Peyer's patch (tissue), 4 donors: ENCODE measurements at regions not wholly inside any gene's neighbourhood (a gene's known extent, or its start where the extent isn't known, plus 50 kb on each side); places are given as distances from the start of the nearest gene placed in this dataset.

Source experiments
- DNase-seq, 3 donors: peaks; one replicate each; pipeline ENCODE4 v3.0.0-alpha.2; 2017 to 2019
- H3K27ac ChIP-seq, 4 donors: fragments of 200-600 bp; sonication (generic); one replicate each; pipeline ENCODE4 v1.5.1; 2016 to 2019
- H3K27me3 ChIP-seq, 2 donors: fragments of 200-600 bp; sonication (generic); one replicate each; pipeline ENCODE4 v1.5.1; 2019
- H3K36me3 ChIP-seq, 3 donors: fragments of 200-600 bp; sonication (generic); one replicate each; pipeline ENCODE4 v1.5.1; 2016 to 2019
- H3K4me1 ChIP-seq, 4 donors: fragments of 200-600 bp; sonication (generic); one replicate each; pipeline ENCODE4 v1.5.1; 2016 to 2019
- H3K4me3 ChIP-seq, 4 donors: fragments of 200-600 bp; sonication (generic); 1 replicate in 3 of 4; 2 replicates in 1 of 4; pipeline ENCODE4 v1.5.1; 2016 to 2019; ENCODE audit warnings: mild to moderate bottlenecking in 1 of 4
- H3K9me3 ChIP-seq, 4 donors: fragments of 200-600 bp; sonication (generic); one replicate each; pipeline ENCODE4 v1.5.1; 2016 to 2019; ENCODE audit warnings: mild to moderate bottlenecking in 1 of 4
- CTCF ChIP-seq, 6 experiments: fragments of 450-650 bp in 4 of 6; fragments of 200-600 bp in 2 of 6; sonication (generic) in 1 of 6; IDR thresholded peaks; one replicate each; pipeline ENCODE4 v1.5.1; 2017 to 2019; ENCODE audit warnings: antibody characterized with exemption in 6 of 6, mild to moderate bottlenecking in 3 of 6, moderate library complexity in 1 of 6
- POLR2A ChIP-seq, 2 donors: fragments of 450-650 bp; IDR thresholded peaks; one replicate each; pipeline ENCODE4 v1.5.1; 2017; ENCODE audit warnings: antibody characterized with exemption in 2 of 2, mild to moderate bottlenecking in 2 of 2, moderate library complexity in 2 of 2

GRCh38 chr21:41579692-41580091, 71.7 kb upstream of the TMPRSS2 start:
- no peaks in the 10 kb centered on the region for H3K36me3 ChIP-seq
- peaks cover 0 to 6% (median 0%) of the 10 kb centered on the region in 4 donors for H3K9me3 ChIP-seq
- H3K4me1 ChIP-seq: peaks cover 0 to 44% (median 0%) of the 10 kb centered on the region in 4 donors
- TF ChIP-seq CTCF (IDR thresholded peaks at IDR 0.05): no peak
- peak; percentile 50 to 73 for TF ChIP-seq POLR2A (IDR thresholded peaks at IDR 0.05)
- peak overlapping the region in 1 of 4 donors; percentile 31 for H3K4me3 ChIP-seq
- H3K27ac ChIP-seq: peak overlapping the region in 3 of 4 donors; percentile 81 to 93 (median 90)
- no peaks in the 10 kb centered on the region for H3K27me3 ChIP-seq
- peak in 1 of 3 donors; percentile 85 for DNase-seq

DNA sequence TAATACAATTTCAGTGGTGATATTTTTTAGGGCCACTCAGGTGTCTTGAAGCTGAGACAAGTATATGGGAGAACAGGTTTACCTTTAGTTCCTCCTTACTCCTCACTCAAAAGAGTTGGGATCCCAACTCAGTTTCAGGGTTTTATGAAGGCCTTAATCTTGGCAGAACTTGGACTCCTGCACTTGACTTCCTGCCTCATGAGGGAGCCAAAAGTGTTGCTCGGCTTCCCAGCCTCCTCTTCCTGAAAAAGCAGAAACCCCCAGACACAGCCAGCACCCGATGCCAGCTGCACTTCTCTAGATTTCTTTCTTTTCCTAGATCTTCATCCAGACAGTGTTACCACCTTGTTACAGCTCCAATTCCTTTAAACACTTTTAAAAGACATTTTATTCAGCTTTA, 70.8 kb upstream of the TMPRSS2 start:
- Histone ChIP-seq H3K27me3 (no peaks in the 10 kb centered on the region), H3K27ac (peak overlapping the region in 3 of 4 donors; percentile 81 to 93 (median 90)), H3K4me3 (no peak overlapping the region), H3K9me3 (peaks cover 0 to 6% (median 0%) of the 10 kb centered on the region in 4 donors), H3K4me1 (peaks cover 0 to 45% (median under 1%) of the 10 kb centered on the region in 4 donors), H3K36me3 (no peaks in the 10 kb centered on the region)
- TF ChIP-seq CTCF (IDR thresholded peaks at IDR 0.05) (peak in 2 of 6 experiments; percentile 3 to 32), POLR2A (IDR thresholded peaks at IDR 0.05) (no peak)
- peak in 1 of 3 donors; percentile 48 for DNase-seq

GRCh38 chr21:41578083-41578482, 70.1 kb upstream of the TMPRSS2 start:
- DNase-seq: no peak
- TF ChIP-seq CTCF (IDR thresholded peaks at IDR 0.05): no peak
- TF ChIP-seq POLR2A (IDR thresholded peaks at IDR 0.05): no peak

DNA sequence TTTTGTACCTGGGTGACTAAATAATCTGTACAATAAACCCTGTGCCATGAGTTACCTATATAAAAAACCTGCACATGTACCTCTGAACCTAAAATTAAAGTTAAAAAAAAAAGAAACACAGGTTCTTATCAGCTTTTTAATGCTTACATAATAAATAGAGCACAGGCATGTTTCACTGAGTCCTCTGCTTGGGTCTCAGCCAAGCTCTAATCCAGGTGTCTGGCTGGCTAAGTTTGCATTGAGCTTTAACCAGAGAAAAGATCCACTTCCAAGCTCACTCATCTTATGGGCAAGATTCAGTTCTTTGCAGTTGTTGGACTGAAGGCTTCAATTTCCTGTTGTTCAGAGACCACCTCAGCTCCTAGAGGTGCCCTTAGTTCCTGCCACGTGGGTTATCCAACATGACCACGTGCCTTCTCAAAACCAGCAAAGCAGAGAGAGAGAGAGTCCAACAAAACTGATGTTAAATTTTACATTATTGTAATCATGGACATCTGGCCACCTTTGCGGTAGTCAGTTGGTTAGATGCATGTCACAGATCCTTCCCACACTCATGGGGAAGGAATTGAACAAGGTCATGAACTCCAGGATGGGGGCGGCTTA, 68.2 kb upstream of the TMPRSS2 start:
- TF ChIP-seq CTCF (IDR thresholded peaks at IDR 0.05) (no peak), POLR2A (IDR thresholded peaks at IDR 0.05) (no peak)
- no peaks in the 10 kb centered on the region for H3K27me3 ChIP-seq
- H3K36me3 ChIP-seq: no peaks in the 10 kb centered on the region
- peak overlapping the region in 1 of 4 donors; percentile 84 for H3K27ac ChIP-seq
- peaks cover 0 to 28% (median 1%) of the 10 kb centered on the region in 4 donors for H3K4me1 ChIP-seq
- peaks cover 0 to 6% (median 2%) of the 10 kb centered on the region in 4 donors for H3K9me3 ChIP-seq
- H3K4me3 ChIP-seq: no peak overlapping the region
- no peak for DNase-seq

More at GRCh38 chr21:41578083-41578482, 70.1 kb upstream of the TMPRSS2 start:
- peaks cover 0 to 6% (median 0%) of the 10 kb centered on the region in 4 donors for H3K9me3 ChIP-seq
- peak overlapping the region in 3 of 4 donors; percentile 81 to 93 (median 90) for H3K27ac ChIP-seq
- no peak overlapping the region for H3K4me3 ChIP-seq
- no peaks in the 10 kb centered on the region for H3K36me3 ChIP-seq
- no peaks in the 10 kb centered on the region for H3K27me3 ChIP-seq
- peaks cover 0 to 44% (median 1%) of the 10 kb centered on the region in 4 donors for H3K4me1 ChIP-seq

GRCh38 chr21:41573902-41574690, 66.1 kb upstream of the TMPRSS2 start:
- peak overlapping the region in 3 of 4 donors; percentile 56 to 84 (median 74) for H3K27ac ChIP-seq

More at GRCh38 chr21:41573902-41574690, 66.1 kb upstream of the TMPRSS2 start:
- Histone ChIP-seq H3K4me3 (no peak overlapping the region), H3K9me3 (peaks cover 0 to 6% (median 2%) of the 10 kb centered on the region in 4 donors), H3K27me3 (no peaks in the 10 kb centered on the region), H3K36me3 (no peaks in the 10 kb centered on the region), H3K4me1 (peaks cover 0 to 16% (median 1%) of the 10 kb centered on the region in 4 donors)
- TF ChIP-seq CTCF (IDR thresholded peaks at IDR 0.05): no peak
- TF ChIP-seq POLR2A (IDR thresholded peaks at IDR 0.05): peak in 1 of 2 donors; percentile 58
- DNase-seq: peak in 1 of 3 donors; percentile 67
